H1 (cell line): ENCODE measurements at regions not wholly inside any gene's neighbourhood (a gene's known extent, or its start where the extent isn't known, plus 50 kb on each side); places are given as distances from the start of the nearest gene placed in this dataset.

ENCODE experiments used
- CTCF ChIA-PET: fragments of 300-600 bp; sonication (Branson Sonifier 250); formaldehyde crosslinking; loops from one replicate; lab custom pipeline; 2021; ENCODE audit not compliant: partially characterized antibody; lab: Charles Lee
- POLR2A ChIA-PET: fragments of 300-600 bp; sonication (Branson Sonifier 250); formaldehyde crosslinking; loops from one replicate; lab custom pipeline; 2021; ENCODE audit warnings: inconsistent platforms; ENCODE audit not compliant: partially characterized antibody; lab: Charles Lee
- DNase-seq, 2 experiments: peaks; one replicate each; pipeline versions ENCODE4 v3.0.0 to v3.0.0-alpha.2; 2010 to 2022; ENCODE audit warnings: low spot score in 2 of 2, low read depth in 1 of 2, mixed read lengths in 1 of 2
- FAIRE-seq: peaks from 2 replicates; lab custom pipeline; 2011; peaks lifted over from hg19 to GRCh38; lab: Jason Lieb, UNC
- H2AFZ ChIP-seq: 2 replicates; pipeline ENCODE4 v1.8.1; 2012; ENCODE audit warnings: low read length, inconsistent platforms
- H2AK5ac ChIP-seq: 2 replicates; pipeline ENCODE4 v1.6.1; 2013; ENCODE audit warnings: low read depth, low read length
- H2BK120ac ChIP-seq: replicated peaks from 2 replicates; pipeline ENCODE3; 2013; ENCODE audit warnings: low read depth, low read length, inconsistent platforms
- H2BK12ac ChIP-seq: 2 replicates; pipeline ENCODE4 v1.6.1; 2013; ENCODE audit warnings: low read depth, low read length
- H2BK15ac ChIP-seq: 2 replicates; pipeline ENCODE4 v1.6.1; 2013; ENCODE audit warnings: low read length
- H2BK20ac ChIP-seq: 2 replicates; pipeline ENCODE4 v1.6.1; 2013; ENCODE audit warnings: low read length
- H2BK5ac ChIP-seq: 2 replicates; pipeline ENCODE4 v1.6.1; 2013; ENCODE audit warnings: low read depth, low read length
- H3K14ac ChIP-seq: 2 replicates; pipeline ENCODE4 v1.6.1; 2013; ENCODE audit warnings: inconsistent platforms; ENCODE audit not compliant: insufficient read length
- H3K18ac ChIP-seq: 2 replicates; pipeline ENCODE4 v1.6.1; 2013; ENCODE audit warnings: low read length; ENCODE audit errors: extremely low read depth
- H3K23ac ChIP-seq: 2 replicates; pipeline ENCODE4 v1.6.1; 2013; ENCODE audit warnings: inconsistent platforms; ENCODE audit not compliant: insufficient read length
- H3K23me2 ChIP-seq: 2 replicates; pipeline ENCODE4 v1.6.1; 2013; ENCODE audit warnings: low read depth, low read length
- H3K27ac ChIP-seq: 2 replicates; pipeline ENCODE4 v1.6.1; 2011; ENCODE audit warnings: low read depth, low read length, inconsistent platforms
- H3K27me3 ChIP-seq, 4 experiments: replicated peaks in 1 of 4; 1 replicate in 1 of 4; 2 replicates in 3 of 4; pipeline versions ENCODE4 v1.6.1 to v1.8.1; 2011 to 2013; ENCODE audit warnings: low read length in 3 of 4, mild to moderate bottlenecking in 3 of 4, inconsistent platforms in 2 of 4, mixed read lengths in 2 of 4, moderate library complexity in 1 of 4; ENCODE audit not compliant: control insufficient read depth in 3 of 4, insufficient read depth in 3 of 4; ENCODE audit errors: extremely low read depth in 1 of 4
- H3K36me3 ChIP-seq, 4 experiments: 2 replicates each; pipeline versions ENCODE4 v1.6.1 to v1.8.1; 2011 to 2013; ENCODE audit warnings: mild to moderate bottlenecking in 4 of 4, low read length in 3 of 4, moderate library complexity in 2 of 4, control low read depth in 1 of 4, inconsistent platforms in 1 of 4; ENCODE audit not compliant: insufficient read depth in 4 of 4, control insufficient read depth in 2 of 4
- H3K4ac ChIP-seq: replicated peaks from 2 replicates; pipeline ENCODE3; 2013; ENCODE audit warnings: low read length, low read depth, mixed read lengths, inconsistent platforms; ENCODE audit not compliant: insufficient read length
- H3K4me1 ChIP-seq, 4 experiments: replicated peaks in 1 of 4; 1 replicate in 1 of 4; 2 replicates in 3 of 4; pipeline versions ENCODE4 v1.6.1 to v1.8.1; 2011 to 2013; ENCODE audit warnings: low read length in 3 of 4, inconsistent platforms in 2 of 4, mixed read lengths in 1 of 4; ENCODE audit not compliant: insufficient read depth in 4 of 4, control insufficient read depth in 3 of 4
- H3K4me2 ChIP-seq, 2 experiments: 2 replicates each; pipeline versions ENCODE4 v1.6.1 to v1.8.1; 2011 to 2013; ENCODE audit warnings: low read depth in 2 of 2, low read length in 2 of 2, control low read depth in 1 of 2, inconsistent platforms in 1 of 2, mild to moderate bottlenecking in 1 of 2; ENCODE audit not compliant: insufficient read depth in 1 of 2
- H3K4me3 ChIP-seq, 4 experiments: fragments of 200-600, 300-600 bp in 1 of 4; sonication (generic), shearing (Covaris generic), sonication (Bioruptor Twin) in 1 of 4; 2 replicates each; pipeline versions ENCODE4 v1.5.1 to v1.8.1; 2011 to 2016; ENCODE audit warnings: low read length in 4 of 4, low read depth in 3 of 4, control low read depth in 2 of 4, inconsistent platforms in 2 of 4, mild to moderate bottlenecking in 2 of 4, mixed read lengths in 1 of 4, moderate library complexity in 1 of 4; ENCODE audit not compliant: insufficient read depth in 2 of 4; ENCODE audit errors: extremely low read depth in 1 of 4
- H3K56ac ChIP-seq: replicated peaks from 2 replicates; pipeline ENCODE3; 2013; ENCODE audit warnings: low read depth, mild to moderate bottlenecking, mixed read lengths, low read length, inconsistent platforms; ENCODE audit not compliant: insufficient read length
- H3K79me1 ChIP-seq: 2 replicates; pipeline ENCODE4 v1.6.1; 2013; ENCODE audit warnings: low read depth, low read length, control low read depth
- H3K79me2 ChIP-seq, 2 experiments: 2 replicates each; pipeline versions ENCODE4 v1.6.1 to v1.8.1; 2012 to 2013; ENCODE audit warnings: low read length in 2 of 2, mild to moderate bottlenecking in 2 of 2, inconsistent platforms in 1 of 2; ENCODE audit not compliant: insufficient read depth in 2 of 2, control insufficient read depth in 1 of 2
- H3K9ac ChIP-seq, 4 experiments: replicated peaks in 1 of 4; 1 replicate in 1 of 4; 2 replicates in 3 of 4; pipeline versions ENCODE4 v1.6.1 to v1.8.1; 2011 to 2013; ENCODE audit warnings: low read depth in 3 of 4, low read length in 3 of 4, control low read depth in 2 of 4, mild to moderate bottlenecking in 2 of 4, moderate library complexity in 2 of 4, inconsistent platforms in 1 of 4; ENCODE audit errors: extremely low read depth in 1 of 4
- H3K9me3 ChIP-seq, 2 experiments: 2 replicates each; pipeline versions ENCODE4 v1.6.1 to v1.8.1; 2012 to 2013; ENCODE audit warnings: mild to moderate bottlenecking in 2 of 2, moderate library complexity in 2 of 2, control low read depth in 1 of 2, inconsistent platforms in 1 of 2, low read depth in 1 of 2, low read length in 1 of 2, mixed read lengths in 1 of 2; ENCODE audit not compliant: insufficient read depth in 2 of 2
- H4K20me1 ChIP-seq, 2 experiments: replicated peaks in 1 of 2; 2 replicates each; pipeline versions ENCODE3 to v1.8.1; 2011 to 2013; ENCODE audit warnings: inconsistent platforms in 2 of 2, low read length in 2 of 2, mild to moderate bottlenecking in 1 of 2; ENCODE audit not compliant: insufficient read depth in 2 of 2, control insufficient read depth in 1 of 2
- H4K5ac ChIP-seq: 2 replicates; pipeline ENCODE4 v1.6.1; 2013; ENCODE audit warnings: low read length, low read depth, mixed read lengths, inconsistent platforms; ENCODE audit not compliant: insufficient read length
- H4K8ac ChIP-seq: 2 replicates; pipeline ENCODE4 v1.8.0; 2013; ENCODE audit warnings: mild to moderate bottlenecking, moderate library complexity, low read length, inconsistent platforms; ENCODE audit not compliant: insufficient read depth; ENCODE audit errors: extremely low read depth
- H4K91ac ChIP-seq: replicated peaks from 2 replicates; pipeline ENCODE3; 2013; ENCODE audit warnings: low read length, mixed read lengths, inconsistent platforms; ENCODE audit not compliant: insufficient read length
- BCL11A ChIP-seq, 2 experiments: IDR thresholded peaks; one replicate each; pipeline ENCODE4 v1.6.1; 2011; ENCODE audit warnings: low read depth in 2 of 2, low read length in 2 of 2, mild to moderate bottlenecking in 2 of 2
- WGBS, 2 experiments: shearing (Covaris generic) in 1 of 2; methylation state at CpG; one replicate each; pipeline versions ENCODE4 v1.1.6 to v1.1.7; 2013 to 2015; ENCODE audit warnings: low lambda C conversion rate in 2 of 2, mixed read lengths in 2 of 2, inconsistent platforms in 1 of 2, low coverage in 1 of 2, missing lambda C conversion rate in 1 of 2; ENCODE audit not compliant: insufficient replicate concordance in 2 of 2, insufficient coverage in 1 of 2, insufficient read length in 1 of 2; ENCODE audit errors: extremely low coverage in 1 of 2, missing lambda C conversion rate in 1 of 2; 5-methylcytosine and 5-hydroxymethylcytosine counted together

- no peak overlapping the region for H3K4me2 ChIP-seq
- no peak overlapping the region for H3K9ac ChIP-seq
- no peaks in the 10 kb centered on the region; the same call in 1 of the 2 replicates for H3K23me2 ChIP-seq
- H4K8ac ChIP-seq, result no peak overlapping the region
- no peaks in the 10 kb centered on the region for H3K79me2 ChIP-seq
- H4K5ac ChIP-seq, result no peak overlapping the region
- H3K14ac ChIP-seq, result no peak overlapping the region
- 90% methylated on average over 5 of the region's 5 CpGs; no CpG with 5 or more reads in 1 of the 2 experiments for WGBS, 2 experiments
- H4K20me1 ChIP-seq, result no peaks in the 10 kb centered on the region
- no peak overlapping the region for H2BK12ac ChIP-seq
- H3K27me3 ChIP-seq, result no peaks in the 10 kb centered on the region
- H2AK5ac ChIP-seq, result no peak overlapping the region
- no peak overlapping the region for H2BK120ac ChIP-seq
- H3K27ac ChIP-seq, result no peak overlapping the region
- H3K18ac ChIP-seq, result no peak overlapping the region
- no peaks in the 10 kb centered on the region for H3K4me1 ChIP-seq
- FAIRE-seq, result no peak
- H2BK20ac ChIP-seq, result no peak overlapping the region
- no peak overlapping the region for H3K23ac ChIP-seq
- no peak for DNase-seq
- POLR2A ChIA-PET, result no interaction called here
- H3K79me1 ChIP-seq, result no peaks in the 10 kb centered on the region
- no peak overlapping the region for H3K56ac ChIP-seq
- H2AFZ ChIP-seq, result no peak overlapping the region
- H3K4me3 ChIP-seq, result no peak overlapping the region
- no peak overlapping the region for H2BK15ac ChIP-seq
- CTCF ChIA-PET, result interaction anchor here (1.1 kb wide), 2 partner anchors 20 to 93 kb away, joined by 3 to 4 read pairs; no protein-coding TSS in a partner anchor
- no peak overlapping the region for H2BK5ac ChIP-seq
- H4K91ac ChIP-seq, result no peak overlapping the region
- TF ChIP-seq BCL11A (IDR thresholded peaks at IDR 0.05; ENCODE audit: low read depth in 2 of 2, low read length in 2 of 2), result no peak
- H3K36me3 ChIP-seq, result no peaks in the 10 kb centered on the region
- H3K4ac ChIP-seq, result no peak overlapping the region
- H3K9me3 ChIP-seq, result no peaks in the 10 kb centered on the region
Measured at GRCh38 chr5:74957029-74957784, 91.0 kb upstream of the FAM169A start.
